HG03442 (cell line): ENCODE measurements at regions not wholly inside any gene's neighbourhood (a gene's known extent, or its start where the extent isn't known, plus 50 kb on each side); places are given as distances from the start of the nearest gene placed in this dataset.
"Not testable (repeated sequence)": the region's sequence is repeated elsewhere in the genome, so short reads cannot be mapped to it uniquely, and the experiment has no call there.

ENCODE experiments used
- ATAC-seq: cut with Tn5 transposase; IDR thresholded peaks from one replicate; pipeline ENCODE4 v1.9.1; 2021; ENCODE audit warnings: mild to moderate bottlenecking, moderate library complexity; ENCODE audit not compliant: unreplicated experiment

- ATAC-seq = no peak
These were observed 824.4 kb downstream of the MTRR start for GRCh38 chr5:8693341-8693844.

GRCh38 chr5:8694545-8694944 lies 825.6 kb downstream of the MTRR start:
- ATAC-seq = no peak

- ATAC-seq = no peak
These were observed 827.2 kb downstream of the MTRR start for GRCh38 chr5:8695902-8696845.

- ATAC-seq = no peak
These were observed 831.3 kb downstream of the MTRR start for GRCh38 chr5:8700222-8700621.

GRCh38 chr5:8700671-8701070 lies 831.7 kb downstream of the MTRR start:
- no peak for ATAC-seq

GRCh38 chr5:8701251-8701650 lies 832.3 kb downstream of the MTRR start:
- ATAC-seq = no peak

- ATAC-seq = no peak
These were observed 835.4 kb downstream of the SEMA5A start for GRCh38 chr5:8710426-8710930.

GRCh38 chr5:8714198-8714597 lies 831.7 kb downstream of the SEMA5A start:
- no peak for ATAC-seq

- no peak for ATAC-seq
These were observed 831.0 kb downstream of the SEMA5A start for GRCh38 chr5:8714861-8715260.

GRCh38 chr5:8719796-8720195 lies 826.1 kb downstream of the SEMA5A start:
- no peak for ATAC-seq

- no peak for ATAC-seq
These were observed 825.4 kb downstream of the SEMA5A start for GRCh38 chr5:8720506-8720905.

GRCh38 chr5:8721536-8721935 lies 824.3 kb downstream of the SEMA5A start:
- ATAC-seq = no peak

- ATAC-seq = no peak
These were observed 819.4 kb downstream of the SEMA5A start for GRCh38 chr5:8726383-8727036.

GRCh38 chr5:8727396-8727795 lies 818.5 kb downstream of the SEMA5A start:
- no peak for ATAC-seq

- no peak for ATAC-seq
These were observed 816.4 kb downstream of the SEMA5A start for GRCh38 chr5:8729437-8729836.

GRCh38 chr5:8730194-8730593 lies 815.7 kb downstream of the SEMA5A start:
- no peak for ATAC-seq

- ATAC-seq = not testable (repeated sequence)
These were observed 814.8 kb downstream of the SEMA5A start for GRCh38 chr5:8731110-8731509.

- no peak for ATAC-seq
These were observed 805.3 kb downstream of the SEMA5A start for GRCh38 chr5:8740595-8740994.

GRCh38 chr5:8749556-8749955 lies 796.3 kb downstream of the SEMA5A start:
- ATAC-seq = no peak

- no peak for ATAC-seq
These were observed 795.8 kb downstream of the SEMA5A start for GRCh38 chr5:8750100-8750499.

GRCh38 chr5:8751971-8752370 lies 793.9 kb downstream of the SEMA5A start:
- no peak for ATAC-seq

GRCh38 chr5:8752595-8752994 lies 793.3 kb downstream of the SEMA5A start:
- no peak for ATAC-seq
